NCI-H226 (cell line): ENCODE measurements at regions not wholly inside any gene's neighbourhood (a gene's known extent, or its start where the extent isn't known, plus 50 kb on each side); places are given as distances from the start of the nearest gene placed in this dataset.
A peak's percentile ranks its signal among the peaks of the same experiment; 100 is the strongest.

Experiments used
- DNase-seq: peaks from one replicate; pipeline ENCODE4 v3.0.0-alpha.2; 2015

GRCh38 chr3:24646790-24647189 lies 152.1 kb upstream of the THRB start:
- no peak for DNase-seq

GRCh38 chr3:24648063-24648462 lies 153.4 kb upstream of the THRB start:
- DNase-seq = no peak

- no peak for DNase-seq
These were observed 156.2 kb upstream of the THRB start for GRCh38 chr3:24650839-24651238.

DNA sequence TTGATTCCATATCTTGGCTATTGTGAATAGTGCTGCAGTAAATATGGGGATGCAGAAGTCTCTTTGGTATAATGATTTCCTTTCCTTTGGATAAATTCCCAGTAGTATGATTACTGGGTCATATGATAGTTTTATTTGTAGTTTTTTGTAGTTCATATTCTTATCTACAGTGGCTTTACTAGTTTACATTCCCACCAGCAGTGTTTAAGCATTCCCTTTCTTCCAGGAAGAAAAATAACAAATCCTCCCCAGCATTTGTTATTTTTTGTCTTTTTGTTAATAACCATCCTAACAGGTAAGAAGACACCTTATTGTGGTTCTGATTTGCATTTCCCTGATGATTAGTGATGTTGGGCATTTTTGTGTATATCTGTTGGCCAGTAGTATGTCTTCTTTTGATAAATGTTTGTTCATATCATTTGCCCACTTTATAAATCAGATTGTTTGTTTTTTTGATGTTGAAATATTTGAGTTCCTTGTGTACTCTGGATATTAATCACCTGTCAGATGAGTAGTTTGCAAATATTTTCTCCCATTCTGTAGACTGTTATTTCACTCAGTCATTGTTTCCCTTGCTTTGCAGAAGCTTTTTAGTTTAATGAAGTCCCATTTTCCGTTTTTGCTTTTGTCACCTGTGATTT lies 163.3 kb upstream of the THRB start:
- DNase-seq = no peak

- no peak for DNase-seq
These were observed 166.5 kb upstream of the THRB start for GRCh38 chr3:24661175-24661584.

DNA sequence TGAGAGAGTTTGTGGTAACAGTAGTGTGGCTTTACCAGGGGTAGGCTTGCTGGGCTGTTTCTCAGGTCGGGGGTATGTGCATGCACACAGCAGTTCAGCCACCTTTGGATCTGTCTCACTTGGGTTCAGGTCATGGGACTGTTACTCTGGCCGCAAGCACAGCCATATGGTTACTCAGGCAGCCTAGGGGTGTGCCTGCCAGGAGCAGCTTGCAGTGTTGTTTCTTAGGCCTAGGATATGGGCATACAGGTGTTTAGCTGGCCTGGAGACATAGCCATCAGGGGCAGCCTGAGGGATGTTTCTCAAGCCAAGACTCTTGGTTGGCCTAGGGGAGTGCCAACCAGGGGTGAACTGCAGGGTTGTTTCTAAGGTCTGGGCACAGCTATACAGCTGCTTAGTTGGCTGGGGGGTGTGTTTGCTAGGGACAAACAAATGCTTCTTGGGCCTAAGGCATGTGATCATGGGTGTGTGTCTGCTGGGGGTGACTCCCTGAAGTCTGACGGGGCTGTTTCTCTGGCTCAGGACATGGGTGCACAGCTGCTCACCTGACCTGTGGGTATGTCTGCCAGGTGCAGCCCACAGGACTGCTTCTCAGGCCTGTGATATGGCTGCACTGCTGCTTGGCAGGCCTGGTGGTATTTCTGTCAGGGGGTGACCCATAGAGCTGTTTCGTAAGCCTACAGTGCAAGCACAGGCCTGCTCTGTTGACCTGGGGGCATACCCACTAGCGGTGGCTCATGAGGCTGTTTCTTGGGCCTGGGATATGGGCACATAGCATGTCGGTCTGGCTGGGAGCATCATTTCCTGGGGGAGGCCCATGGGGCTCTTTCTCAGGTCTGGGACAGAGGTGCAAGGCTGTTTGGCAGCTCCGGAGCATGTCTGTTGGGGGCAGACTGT lies 168.0 kb upstream of the THRB start:
- DNase-seq = no peak

DNA sequence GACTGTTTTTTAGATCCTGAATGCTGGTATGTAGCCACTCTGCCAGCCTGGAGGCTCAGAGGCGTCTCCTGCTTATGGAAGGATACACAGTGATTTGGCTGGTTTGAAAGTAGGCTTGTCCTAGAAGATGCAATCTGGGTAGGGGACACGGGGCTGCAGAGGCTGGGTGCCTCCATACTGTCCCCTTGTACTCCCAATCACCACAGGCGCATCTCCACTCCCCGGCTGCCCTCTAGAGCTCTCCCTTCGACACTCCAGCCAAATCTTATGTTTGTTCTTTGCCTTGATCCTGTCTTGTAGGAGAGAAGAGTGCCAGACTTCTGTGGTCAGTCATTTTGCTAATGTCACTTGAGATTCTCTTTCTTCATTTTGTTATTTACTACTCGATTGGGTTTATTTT lies 168.8 kb upstream of the THRB start:
- no peak for DNase-seq

DNA sequence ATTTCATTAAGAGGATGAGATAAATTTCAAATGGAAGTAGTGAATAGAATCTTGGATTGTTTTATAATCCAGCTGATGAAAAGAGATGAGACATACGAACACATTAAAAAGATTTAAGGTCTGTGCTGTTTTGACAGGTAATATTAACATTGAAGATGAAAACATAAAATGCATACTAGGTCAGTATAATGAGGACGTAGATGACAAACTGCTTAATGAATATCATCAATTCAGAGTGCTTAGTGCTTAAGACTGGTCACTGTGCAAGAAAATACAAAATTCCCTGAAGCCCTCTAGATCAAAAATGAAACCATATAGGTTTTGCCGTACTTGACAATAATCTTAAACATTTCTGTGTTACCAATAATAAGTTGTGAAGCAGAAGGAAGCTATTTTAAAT lies 173.4 kb upstream of the THRB start:
- no peak for DNase-seq

DNA sequence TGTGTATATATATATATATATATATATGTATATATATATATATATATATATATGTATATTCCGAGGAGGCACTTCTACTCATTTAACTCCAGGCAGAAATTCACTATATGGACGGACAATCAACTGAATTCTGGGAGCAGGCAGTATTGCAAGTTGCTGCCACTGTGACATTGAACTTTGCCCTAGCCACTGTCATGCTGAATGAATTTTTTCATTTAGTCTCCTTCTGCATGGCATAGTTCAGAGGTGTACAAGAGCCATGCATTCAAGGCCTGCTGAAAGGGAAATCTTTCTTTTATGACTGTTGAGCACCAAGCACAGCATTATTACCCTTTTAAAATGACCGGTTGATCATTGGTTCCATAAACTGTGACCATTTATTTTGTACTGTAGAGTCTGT lies 176.2 kb upstream of the THRB start:
- DNase-seq = no peak

DNA sequence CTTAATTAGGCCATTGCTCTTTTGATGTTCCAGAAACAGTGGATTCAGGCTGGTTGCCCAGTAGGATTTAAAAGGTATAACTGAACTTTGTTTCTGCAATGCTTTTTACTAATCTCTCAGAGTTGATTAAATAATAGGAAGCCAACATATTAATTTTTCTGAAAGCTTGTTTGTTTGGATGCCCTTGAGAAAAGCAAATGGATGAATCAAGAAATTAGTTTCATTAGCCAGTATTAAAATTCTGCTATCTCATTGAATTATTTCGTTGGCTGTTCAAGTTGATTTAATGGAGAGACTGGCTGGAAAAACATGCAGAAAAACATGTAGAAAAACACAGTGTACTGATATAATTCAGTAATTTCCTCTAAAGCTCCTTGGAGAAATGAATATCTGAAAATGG lies 178.9 kb upstream of the THRB start:
- no peak for DNase-seq

GRCh38 chr3:24674261-24674660 lies 179.6 kb upstream of the THRB start:
- no peak for DNase-seq

DNA sequence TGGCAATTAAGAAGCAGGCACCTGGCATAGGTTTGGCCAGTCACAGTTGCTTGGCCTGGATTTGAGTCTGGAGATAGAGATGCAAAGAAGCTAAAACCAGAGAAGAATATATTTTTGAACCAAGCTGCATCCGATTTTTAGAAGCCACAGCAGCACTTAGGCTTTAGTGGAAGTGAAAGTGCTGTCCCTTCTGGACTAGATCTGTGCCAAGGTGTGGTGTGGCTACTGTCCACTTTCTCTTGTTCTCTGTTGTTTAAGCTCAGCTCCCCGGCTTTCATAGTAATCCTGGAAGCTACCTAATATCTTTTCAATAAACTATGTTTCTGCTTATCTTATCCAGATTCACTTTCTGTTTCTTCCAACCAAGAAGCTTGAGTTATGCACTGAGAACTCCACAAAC lies 183.4 kb upstream of the THRB start:
- no peak for DNase-seq

GRCh38 chr3:24678421-24678865 lies 183.8 kb upstream of the THRB start:
- peak; percentile 93 for DNase-seq

- no peak for DNase-seq
These were observed 184.8 kb upstream of the THRB start for GRCh38 chr3:24679429-24679828.

GRCh38 chr3:24680214-24680967 lies 185.7 kb upstream of the THRB start:
- no peak for DNase-seq

DNA sequence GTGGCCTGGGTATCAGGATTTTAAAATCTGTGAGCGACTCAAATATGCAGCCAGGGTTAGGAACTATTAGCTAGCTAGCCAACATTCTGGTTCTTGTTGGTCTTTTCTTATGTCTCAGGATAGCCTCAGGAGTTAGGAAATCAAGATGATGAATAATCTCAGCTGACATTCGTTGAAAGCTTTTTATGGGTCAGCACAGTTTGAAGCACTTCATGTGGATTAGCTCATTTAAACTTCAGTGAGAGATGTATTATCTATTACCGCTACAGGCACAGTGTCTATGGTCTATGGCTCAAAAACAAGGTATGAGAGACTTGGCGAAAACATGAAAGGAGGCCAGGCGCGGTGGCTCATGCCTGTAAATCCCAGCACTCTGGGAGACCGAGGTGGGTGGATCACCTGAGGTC lies 187.5 kb upstream of the THRB start:
- peak; percentile 90 for DNase-seq

- DNase-seq = peak; percentile 81
These were observed 188.4 kb upstream of the THRB start for GRCh38 chr3:24683090-24683489.

DNA sequence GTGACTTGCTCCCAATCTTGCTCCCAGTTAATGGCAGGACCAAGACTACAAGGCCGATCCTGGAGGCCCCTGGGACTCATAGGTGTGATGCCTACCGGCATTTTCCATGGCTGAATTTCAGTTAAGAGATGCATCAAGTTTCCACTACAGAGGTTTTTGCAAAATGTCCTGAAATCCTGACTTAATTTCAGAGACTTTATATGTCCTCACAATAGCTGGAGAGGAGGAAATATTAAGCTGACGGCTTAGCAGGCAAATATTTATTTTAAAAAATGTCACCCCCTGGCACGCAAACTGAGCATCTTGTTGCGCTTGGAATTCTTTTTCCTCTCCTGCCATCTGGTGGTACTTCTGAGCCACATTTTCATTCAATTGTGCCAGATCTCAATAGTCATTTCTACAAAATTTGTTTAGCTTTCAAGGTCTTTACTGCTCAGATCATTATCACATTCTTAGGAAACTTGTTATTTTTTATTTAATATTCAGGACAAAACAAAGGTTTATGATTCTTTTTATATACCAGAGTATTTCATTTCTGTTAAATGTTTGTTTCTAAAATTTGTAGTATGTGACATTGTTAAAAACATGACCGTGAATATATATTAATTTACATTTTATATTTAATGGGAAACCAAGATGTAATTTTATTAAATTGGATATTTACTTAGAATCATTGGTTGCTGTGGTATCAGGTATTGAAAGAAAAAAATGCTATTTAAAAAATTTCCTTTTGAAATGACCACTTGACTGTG lies 189.2 kb upstream of the THRB start:
- DNase-seq = peak; percentile 58

GRCh38 chr3:24684506-24685023 lies 189.9 kb upstream of the THRB start:
- no peak for DNase-seq

- peak; percentile 83 for DNase-seq
These were observed 192.2 kb upstream of the THRB start for GRCh38 chr3:24686808-24687207.

DNA sequence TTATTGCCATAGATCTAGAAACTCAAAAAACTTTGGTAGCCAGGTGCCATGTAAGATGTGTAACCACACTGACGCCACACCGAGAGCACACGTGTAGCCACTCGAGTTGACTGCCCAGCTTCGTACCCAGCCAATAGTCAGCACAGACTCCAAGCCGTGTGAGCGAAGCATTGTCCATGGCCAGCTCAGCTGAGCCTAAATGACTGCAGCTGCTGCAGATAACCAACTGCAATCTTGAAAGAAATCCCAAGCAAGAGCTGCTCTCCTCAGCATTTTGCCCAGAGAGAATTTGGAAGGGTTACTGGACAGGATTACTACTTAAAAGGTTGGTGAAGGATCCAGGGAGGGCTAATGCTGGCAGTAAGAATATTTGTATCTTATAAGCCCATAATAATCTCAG lies 193.0 kb upstream of the THRB start:
- DNase-seq = no peak

DNA sequence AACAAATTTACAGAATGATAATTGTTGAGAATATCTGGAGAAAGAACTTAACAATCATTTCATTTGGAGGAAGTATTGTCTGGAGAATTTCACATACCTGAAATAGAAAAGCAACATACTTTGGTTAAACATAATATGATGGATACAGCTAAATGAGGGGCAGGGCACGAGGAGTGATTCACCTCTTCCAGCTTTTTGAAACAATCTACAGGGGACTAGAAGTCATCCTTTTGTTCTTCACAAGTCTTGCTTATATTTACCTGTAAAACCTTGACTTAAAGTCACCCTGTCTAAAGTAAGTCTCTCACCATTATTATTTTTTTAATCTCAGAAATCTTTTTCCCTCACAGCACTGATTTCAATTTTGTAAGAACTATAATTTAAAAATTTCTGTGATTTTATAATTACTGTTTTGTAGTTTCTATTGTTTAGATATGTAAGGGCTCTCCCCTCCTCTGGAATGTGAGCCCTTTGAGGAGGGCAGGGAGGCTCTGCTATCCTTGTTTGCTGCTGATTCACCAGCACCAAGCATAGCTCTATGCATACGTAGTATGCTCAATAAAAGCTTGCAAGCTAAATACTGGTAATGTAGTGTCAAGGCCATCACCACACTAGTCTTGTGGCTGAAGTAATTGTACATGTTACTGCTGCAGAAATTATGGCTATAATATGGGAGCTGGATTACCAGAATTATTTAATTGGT lies 193.9 kb upstream of the THRB start:
- DNase-seq = peak; percentile 51
